NB4 (cell line): ENCODE measurements at regions not wholly inside any gene's neighbourhood (a gene's known extent, or its start where the extent isn't known, plus 50 kb on each side); places are given as distances from the start of the nearest gene placed in this dataset.

Source experiments
- CTCF ChIP-seq: IDR thresholded peaks from one replicate; pipeline ENCODE4 v1.5.1; 2012; ENCODE audit warnings: low read depth, low read length
- MAX ChIP-seq: IDR thresholded peaks from 2 replicates; pipeline ENCODE4 v1.6.1; 2011; ENCODE audit warnings: low read depth, low read length
- POLR2A ChIP-seq: IDR thresholded peaks from 2 replicates; pipeline ENCODE4 v1.6.1; 2011; ENCODE audit warnings: mild to moderate bottlenecking; ENCODE audit not compliant: insufficient read length; ENCODE audit errors: extremely low read depth

- TF ChIP-seq CTCF (no peak), POLR2A (no peak), MAX (no peak)
Observed at GRCh38 chr6:87979737-87980136, 67.9 kb upstream of the SPACA1 start.
